Stimulated activated naive CD8-positive, alpha-beta T cell treated with anti-CD3 and anti-CD28 coated beads, Interleukin-15, amount 100 ng/mL, for 72 hours (primary cell): ENCODE measurements at regions not wholly inside any gene's neighbourhood (a gene's known extent, or its start where the extent isn't known, plus 50 kb on each side); places are given as distances from the start of the nearest gene placed in this dataset.

ENCODE experiments used
- ATAC-seq: fragments of 150-1000 bp; cut with Tn5 transposase; 2 replicates; pipeline ENCODE4 v1.10.0; 2021; ENCODE audit warnings: mild to moderate bottlenecking, moderate library complexity
- DNase-seq, 2 donors: peaks; one replicate each; pipeline ENCODE4 v3.0.0; 2021 to 2022
- H3K27ac Mint-ChIP-seq, 2 donors: one replicate each; pipeline ENCODE4 v1.8.0; 2022; ENCODE audit warnings: mild to moderate bottlenecking in 2 of 2, mixed read lengths in 2 of 2, moderate library complexity in 2 of 2
- H3K27me3 Mint-ChIP-seq: one replicate; pipeline ENCODE4 v1.8.0; 2022; ENCODE audit warnings: mixed read lengths
- H3K4me1 Mint-ChIP-seq: one replicate; pipeline ENCODE4 v1.8.0; 2022; ENCODE audit warnings: mild to moderate bottlenecking, mixed read lengths
- H3K4me3 Mint-ChIP-seq, 2 donors: one replicate each; pipeline ENCODE4 v1.8.0; 2022; ENCODE audit warnings: mild to moderate bottlenecking in 2 of 2, mixed read lengths in 2 of 2, moderate library complexity in 1 of 2
- H3K9me3 Mint-ChIP-seq, 2 donors: one replicate each; pipeline ENCODE4 v1.8.0; 2022; ENCODE audit warnings: mixed read lengths in 2 of 2

GRCh38 chr5:93151896-93152295 lies 429.1 kb downstream of the NR2F1-AS1 start:
- no peak for ATAC-seq
- DNase-seq = no peak
- peaks cover 0 to 5% of the 10 kb centered on the region in 2 donors for H3K9me3 Mint-ChIP-seq
- H3K27ac Mint-ChIP-seq = no peak overlapping the region
- H3K27me3 Mint-ChIP-seq = no peaks in the 10 kb centered on the region
- no peak overlapping the region for H3K4me3 Mint-ChIP-seq
- H3K4me1 Mint-ChIP-seq = no peaks in the 10 kb centered on the region

DNA sequence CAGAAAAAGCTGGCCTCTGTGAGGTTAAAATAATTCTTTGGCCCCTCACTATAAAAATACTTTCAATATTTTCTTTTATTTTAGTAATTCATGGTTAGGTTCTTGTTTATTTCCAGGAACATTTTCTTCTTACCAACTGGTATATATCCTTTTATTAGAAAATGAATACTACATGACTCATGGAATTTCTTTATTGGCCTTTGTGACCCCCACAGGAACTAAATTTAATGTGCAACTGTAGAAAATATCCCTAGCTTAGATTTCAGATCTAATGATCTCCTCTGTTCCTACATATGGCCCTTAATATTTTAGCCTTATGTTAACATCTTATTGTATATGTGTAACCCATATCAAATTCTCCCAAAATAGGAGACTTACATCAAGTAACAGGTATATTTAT lies 429.9 kb downstream of the NR2F1-AS1 start:
- Mint-ChIP-seq H3K27ac (no peak overlapping the region), H3K4me3 (no peak overlapping the region), H3K27me3 (no peaks in the 10 kb centered on the region), H3K9me3 (peaks cover 0 to 5% of the 10 kb centered on the region in 2 donors), H3K4me1 (no peaks in the 10 kb centered on the region)
- DNase-seq (no peak), ATAC-seq (no peak)

GRCh38 chr5:93150311-93151012 lies 430.6 kb downstream of the NR2F1-AS1 start:
- Mint-ChIP-seq H3K4me3 (no peak overlapping the region), H3K27ac (no peak overlapping the region), H3K4me1 (no peaks in the 10 kb centered on the region), H3K9me3 (peaks cover 3 to 5% of the 10 kb centered on the region in 2 donors), H3K27me3 (no peaks in the 10 kb centered on the region)
- no peak for ATAC-seq
- DNase-seq = no peak

DNA sequence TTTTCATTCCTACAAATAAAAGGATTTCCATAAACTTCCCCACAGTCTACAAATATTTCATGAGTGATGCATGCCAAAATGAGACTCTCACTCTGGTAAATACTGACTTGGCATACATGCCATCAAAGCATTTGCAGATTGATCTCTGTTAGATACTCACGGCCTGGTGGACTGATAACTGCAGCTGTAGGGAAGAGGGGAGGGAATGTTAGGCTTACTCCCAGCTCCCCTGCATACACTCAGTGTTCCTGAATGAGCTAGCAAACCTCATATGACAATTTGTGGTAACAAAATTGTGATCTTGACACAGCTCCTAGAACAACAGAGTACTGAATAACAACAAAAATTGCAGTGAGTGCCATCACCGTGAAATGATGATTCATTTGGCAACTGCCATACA lies 435.3 kb downstream of the NR2F1-AS1 start:
- Mint-ChIP-seq H3K27me3 (no peaks in the 10 kb centered on the region), H3K27ac (no peak overlapping the region), H3K4me1 (no peaks in the 10 kb centered on the region), H3K9me3 (peaks cover 9 to 10% of the 10 kb centered on the region in 2 donors), H3K4me3 (no peak overlapping the region)
- ATAC-seq = no peak
- DNase-seq = no peak

DNA sequence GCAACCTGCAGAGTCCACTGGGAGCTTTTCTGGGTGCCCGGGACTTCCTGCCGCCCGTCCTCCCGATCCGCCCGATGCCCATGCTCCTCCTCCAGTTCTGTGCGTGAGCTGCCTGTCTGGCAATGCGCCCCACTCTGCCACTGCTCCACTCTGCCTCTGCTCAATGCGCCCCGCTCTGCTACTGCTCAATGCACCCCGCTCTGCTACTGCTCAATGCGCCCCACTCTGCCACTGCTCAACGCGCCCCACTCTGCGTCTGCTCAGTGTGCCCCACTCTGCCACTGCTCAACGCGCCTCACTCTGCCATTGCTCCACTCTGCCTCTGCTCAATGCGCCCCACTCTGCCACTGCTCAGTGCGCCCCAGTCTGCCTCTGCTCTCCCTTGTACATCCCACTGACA lies 436.0 kb downstream of the NR2F1-AS1 start:
- DNase-seq (no peak), ATAC-seq (no peak)
- no peaks in the 10 kb centered on the region for H3K4me1 Mint-ChIP-seq
- no peak overlapping the region for H3K27ac Mint-ChIP-seq
- no peaks in the 10 kb centered on the region for H3K27me3 Mint-ChIP-seq
- H3K9me3 Mint-ChIP-seq = peaks cover 10 to 13% of the 10 kb centered on the region in 2 donors
- H3K4me3 Mint-ChIP-seq = no peak overlapping the region

DNA sequence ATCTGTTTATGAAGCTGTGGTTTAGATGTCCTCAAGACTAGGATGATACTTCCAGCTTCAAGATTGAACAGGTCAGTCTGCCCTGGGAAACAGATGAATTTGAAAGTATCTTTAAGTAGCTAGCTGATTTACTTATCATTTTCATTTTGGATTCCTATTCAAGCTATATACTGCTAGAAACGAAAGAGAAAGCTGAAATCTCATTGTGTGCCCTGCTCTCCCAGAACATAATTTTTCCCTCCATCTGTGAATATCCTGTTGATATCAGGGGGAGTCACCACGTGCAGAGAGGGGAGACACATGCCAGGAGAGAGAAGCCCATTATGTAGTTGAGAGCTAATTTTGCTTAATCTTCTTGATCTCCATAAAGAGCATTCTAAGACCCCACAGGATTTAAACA lies 439.1 kb downstream of the NR2F1-AS1 start:
- no peak for ATAC-seq
- Mint-ChIP-seq H3K9me3 (peaks cover 9 to 10% of the 10 kb centered on the region in 2 donors), H3K4me3 (no peak overlapping the region), H3K27ac (no peak overlapping the region), H3K4me1 (no peaks in the 10 kb centered on the region), H3K27me3 (no peaks in the 10 kb centered on the region)
- DNase-seq = no peak

GRCh38 chr5:93130624-93131490 lies 450.2 kb downstream of the NR2F1-AS1 start:
- Mint-ChIP-seq H3K9me3 (no peaks in the 10 kb centered on the region), H3K27ac (no peak overlapping the region), H3K4me1 (no peaks in the 10 kb centered on the region), H3K27me3 (no peaks in the 10 kb centered on the region), H3K4me3 (no peak overlapping the region)
- DNase-seq = no peak
- no peak for ATAC-seq

DNA sequence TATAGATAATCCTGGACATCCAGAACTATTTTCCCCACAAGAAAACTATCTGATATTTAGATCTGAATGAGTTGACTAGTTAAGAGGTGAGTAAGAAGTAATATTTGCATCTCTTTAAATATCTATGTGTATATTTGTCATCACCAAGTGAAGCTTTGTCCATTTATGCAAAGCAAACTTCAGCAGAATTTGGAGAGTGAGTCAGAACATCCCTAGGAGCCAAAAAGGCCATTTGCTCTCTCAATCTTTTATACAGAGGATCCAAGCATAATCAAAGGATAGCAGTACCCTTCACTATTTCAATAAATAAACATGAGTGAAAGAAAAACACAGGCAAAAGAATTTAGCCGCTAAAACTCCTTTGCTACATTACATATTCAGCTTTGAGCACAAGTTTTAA lies 454.4 kb downstream of the NR2F1-AS1 start:
- DNase-seq = no peak
- H3K9me3 Mint-ChIP-seq = no peaks in the 10 kb centered on the region
- H3K4me3 Mint-ChIP-seq = no peak overlapping the region

DNA sequence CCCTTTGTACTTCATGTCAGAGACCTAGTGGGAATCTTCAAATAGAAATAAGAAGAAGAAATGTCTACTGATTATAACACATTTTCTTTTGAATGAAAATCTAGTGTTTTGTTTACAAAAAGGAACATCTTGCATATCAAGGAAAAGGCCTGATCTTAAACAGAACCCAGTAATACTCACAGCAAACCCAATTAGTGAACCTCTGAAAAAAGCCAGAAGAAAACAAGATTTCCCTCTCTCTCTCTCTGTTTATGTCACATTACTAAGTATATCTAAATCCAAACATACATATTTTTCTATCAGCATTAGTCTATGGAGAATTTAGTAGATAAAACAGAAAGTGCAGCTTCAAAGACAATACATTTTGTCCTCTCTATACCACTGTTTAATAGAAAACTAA lies 457.9 kb downstream of the NR2F1-AS1 start:
- ATAC-seq (no peak), DNase-seq (no peak)
- H3K27me3 Mint-ChIP-seq = no peaks in the 10 kb centered on the region
- peaks cover 0 to 5% of the 10 kb centered on the region in 2 donors for H3K9me3 Mint-ChIP-seq
- no peak overlapping the region for H3K4me3 Mint-ChIP-seq
- no peak overlapping the region for H3K27ac Mint-ChIP-seq
- no peaks in the 10 kb centered on the region for H3K4me1 Mint-ChIP-seq

More for the DNA sequence above, 454.4 kb downstream of the NR2F1-AS1 start:
- no peaks in the 10 kb centered on the region for H3K27me3 Mint-ChIP-seq
- H3K27ac Mint-ChIP-seq = no peak overlapping the region
- ATAC-seq = no peak
- H3K4me1 Mint-ChIP-seq = no peaks in the 10 kb centered on the region

DNA sequence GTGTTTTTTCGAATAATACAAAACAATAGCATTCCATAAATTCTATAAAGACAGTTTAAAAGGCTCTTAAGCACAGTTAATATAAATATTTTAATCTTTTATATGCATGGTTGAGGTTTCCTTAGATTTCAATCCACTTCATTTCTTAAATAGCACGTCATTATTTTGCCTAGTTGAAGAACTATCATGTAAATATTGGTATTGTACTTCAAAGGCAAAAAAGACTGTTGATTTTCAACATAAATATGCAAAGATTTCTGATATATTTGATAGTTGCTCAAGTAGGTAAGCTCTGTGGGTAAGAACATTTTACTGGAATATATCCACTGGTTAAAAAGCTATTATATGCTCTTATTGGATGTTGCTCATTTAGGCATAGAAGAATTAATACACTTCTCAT lies 458.6 kb downstream of the NR2F1-AS1 start:
- no peaks in the 10 kb centered on the region for H3K27me3 Mint-ChIP-seq
- no peaks in the 10 kb centered on the region for H3K4me1 Mint-ChIP-seq
- peaks cover 0 to 5% of the 10 kb centered on the region in 2 donors for H3K9me3 Mint-ChIP-seq
- ATAC-seq = no peak
- DNase-seq = no peak
- H3K27ac Mint-ChIP-seq = no peak overlapping the region
- no peak overlapping the region for H3K4me3 Mint-ChIP-seq

DNA sequence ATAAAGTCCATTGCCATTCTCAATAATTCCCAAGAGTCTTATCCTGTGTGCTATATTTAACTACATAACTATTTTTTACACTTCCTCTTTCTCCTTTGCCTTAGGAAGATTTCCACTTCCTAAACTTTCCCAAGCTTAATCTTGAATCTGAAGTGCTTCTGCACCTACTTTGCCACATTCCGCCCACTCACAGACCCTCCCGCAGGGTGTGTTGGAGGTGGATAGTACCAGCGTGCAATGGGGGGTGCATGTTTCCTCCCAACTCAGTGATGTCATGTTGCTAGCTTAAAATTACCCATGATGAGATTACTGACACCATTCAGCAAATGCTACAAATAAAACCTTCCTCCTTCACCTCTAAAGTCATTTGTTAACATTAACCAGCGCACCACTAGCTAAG lies 460.2 kb downstream of the NR2F1-AS1 start:
- Mint-ChIP-seq H3K9me3 (peaks cover 0 to 5% of the 10 kb centered on the region in 2 donors), H3K4me3 (no peak overlapping the region), H3K27ac (peak overlapping the region in 1 of 2 donors; percentile 54), H3K4me1 (no peaks in the 10 kb centered on the region), H3K27me3 (no peaks in the 10 kb centered on the region)
- ATAC-seq (no peak), DNase-seq (no peak)

- ATAC-seq (no peak), DNase-seq (no peak)
- no peaks in the 10 kb centered on the region for H3K27me3 Mint-ChIP-seq
- H3K27ac Mint-ChIP-seq = no peak overlapping the region
- peaks cover 0 to 5% of the 10 kb centered on the region in 2 donors for H3K9me3 Mint-ChIP-seq
- no peak overlapping the region for H3K4me3 Mint-ChIP-seq
- no peaks in the 10 kb centered on the region for H3K4me1 Mint-ChIP-seq
Measured at GRCh38 chr5:93120051-93120450, 461.0 kb downstream of the NR2F1-AS1 start.

- H3K27ac Mint-ChIP-seq = no peak overlapping the region
- no peak overlapping the region for H3K4me3 Mint-ChIP-seq
- DNase-seq (no peak), ATAC-seq (no peak)
- peaks cover 0 to 5% of the 10 kb centered on the region in 2 donors for H3K9me3 Mint-ChIP-seq
- H3K4me1 Mint-ChIP-seq = no peaks in the 10 kb centered on the region
- H3K27me3 Mint-ChIP-seq = no peaks in the 10 kb centered on the region
Measured at GRCh38 chr5:93117751-93118531, 463.1 kb downstream of the NR2F1-AS1 start.

GRCh38 chr5:93107805-93108520 lies 473.1 kb downstream of the NR2F1-AS1 start:
- Mint-ChIP-seq H3K4me1 (no peaks in the 10 kb centered on the region), H3K9me3 (no peaks in the 10 kb centered on the region), H3K27ac (no peak overlapping the region), H3K27me3 (no peaks in the 10 kb centered on the region), H3K4me3 (no peak overlapping the region)
- no peak for DNase-seq
- ATAC-seq = no peak

- Mint-ChIP-seq H3K9me3 (no peaks in the 10 kb centered on the region), H3K27ac (no peak overlapping the region), H3K4me3 (no peak overlapping the region), H3K4me1 (no peaks in the 10 kb centered on the region), H3K27me3 (no peaks in the 10 kb centered on the region)
- DNase-seq = no peak
- ATAC-seq = no peak
Measured at GRCh38 chr5:93107141-93107540, 473.9 kb downstream of the NR2F1-AS1 start.
